Ishikawa (cell line): ENCODE measurements at regions not wholly inside any gene's neighbourhood (a gene's known extent, or its start where the extent isn't known, plus 50 kb on each side); places are given as distances from the start of the nearest gene placed in this dataset.

Experiments
- CEBPB ChIP-seq: IDR thresholded peaks from 2 replicates; pipeline ENCODE4 v1.6.1; 2012
- CREB1 ChIP-seq: IDR thresholded peaks from 2 replicates; pipeline ENCODE4 v1.6.1; 2012; ENCODE audit warnings: low read depth
- EGR1 ChIP-seq: IDR thresholded peaks from 2 replicates; pipeline ENCODE4 v1.6.1; 2012
- EP300 ChIP-seq: IDR thresholded peaks from 2 replicates; pipeline ENCODE4 v1.6.1; 2012; ENCODE audit warnings: borderline replicate concordance
- FOXM1 ChIP-seq: IDR thresholded peaks from 2 replicates; pipeline ENCODE4 v1.6.1; 2012; ENCODE audit warnings: low read depth, borderline replicate concordance
- MAX ChIP-seq: IDR thresholded peaks from 2 replicates; pipeline ENCODE4 v1.6.1; 2012
- NFIC ChIP-seq: IDR thresholded peaks from 2 replicates; pipeline ENCODE4 v1.6.1; 2012
- RAD21 ChIP-seq: IDR thresholded peaks from 2 replicates; pipeline ENCODE4 v1.6.1; 2012; ENCODE audit warnings: low read depth
- REST ChIP-seq: IDR thresholded peaks from 2 replicates; pipeline ENCODE4 v1.6.1; 2012; ENCODE audit warnings: low read depth, mild to moderate bottlenecking
- TAF1 ChIP-seq: IDR thresholded peaks from 2 replicates; pipeline ENCODE4 v1.6.1; 2012; ENCODE audit warnings: low read depth, mild to moderate bottlenecking
- TCF12 ChIP-seq: IDR thresholded peaks from 2 replicates; pipeline ENCODE4 v1.6.1; 2012; ENCODE audit warnings: low read depth
- TEAD4 ChIP-seq: IDR thresholded peaks from 2 replicates; pipeline ENCODE4 v1.6.1; 2012
- USF1 ChIP-seq: IDR thresholded peaks from 2 replicates; pipeline ENCODE4 v1.6.1; 2012
- YY1 ChIP-seq: IDR thresholded peaks from 2 replicates; pipeline ENCODE4 v1.6.1; 2012; ENCODE audit warnings: low read depth
- ZBTB7A ChIP-seq: IDR thresholded peaks from 2 replicates; pipeline ENCODE4 v1.6.1; 2012; ENCODE audit warnings: low read depth

- TF ChIP-seq FOXM1 (no peak), TAF1 (no peak), ZBTB7A (no peak), MAX (no peak), REST (peak; percentile 56; the same call in 1 of the 2 replicates), TEAD4 (no peak), USF1 (no peak)
Observed at GRCh38 chr2:240291337-240292034, 144.0 kb upstream of the GPC1 start.

- TF ChIP-seq EP300 = no peak
- TF ChIP-seq FOXM1 = no peak
- no peak for TF ChIP-seq TAF1
- TF ChIP-seq RAD21 = no peak
- TF ChIP-seq TEAD4 = no peak
- no peak for TF ChIP-seq YY1
- TF ChIP-seq NFIC = no peak
- TF ChIP-seq MAX = no peak
- TF ChIP-seq CREB1 = no peak
- TF ChIP-seq EGR1 = no peak
- TF ChIP-seq REST = no peak
- TF ChIP-seq CEBPB = no peak
- TF ChIP-seq USF1 = no peak
- TF ChIP-seq TCF12 = no peak
- no peak for TF ChIP-seq ZBTB7A
Observed at GRCh38 chr2:240292035-240292574, 143.4 kb upstream of the GPC1 start.

- TF ChIP-seq TCF12 (no peak), NFIC (no peak), MAX (no peak), TEAD4 (no peak), CREB1 (no peak), YY1 (no peak), REST (no peak), EGR1 (no peak), USF1 (no peak), CEBPB (no peak), EP300 (no peak), ZBTB7A (no peak), FOXM1 (no peak), RAD21 (no peak), TAF1 (no peak)
Observed at GRCh38 chr2:240292619-240293525, 142.6 kb upstream of the GPC1 start.
